ENCODE measurements at regions not wholly inside any gene's neighbourhood (a gene's known extent, or its start where the extent isn't known, plus 50 kb on each side); places are given as distances from the start of the nearest gene placed in this dataset.

DNA sequence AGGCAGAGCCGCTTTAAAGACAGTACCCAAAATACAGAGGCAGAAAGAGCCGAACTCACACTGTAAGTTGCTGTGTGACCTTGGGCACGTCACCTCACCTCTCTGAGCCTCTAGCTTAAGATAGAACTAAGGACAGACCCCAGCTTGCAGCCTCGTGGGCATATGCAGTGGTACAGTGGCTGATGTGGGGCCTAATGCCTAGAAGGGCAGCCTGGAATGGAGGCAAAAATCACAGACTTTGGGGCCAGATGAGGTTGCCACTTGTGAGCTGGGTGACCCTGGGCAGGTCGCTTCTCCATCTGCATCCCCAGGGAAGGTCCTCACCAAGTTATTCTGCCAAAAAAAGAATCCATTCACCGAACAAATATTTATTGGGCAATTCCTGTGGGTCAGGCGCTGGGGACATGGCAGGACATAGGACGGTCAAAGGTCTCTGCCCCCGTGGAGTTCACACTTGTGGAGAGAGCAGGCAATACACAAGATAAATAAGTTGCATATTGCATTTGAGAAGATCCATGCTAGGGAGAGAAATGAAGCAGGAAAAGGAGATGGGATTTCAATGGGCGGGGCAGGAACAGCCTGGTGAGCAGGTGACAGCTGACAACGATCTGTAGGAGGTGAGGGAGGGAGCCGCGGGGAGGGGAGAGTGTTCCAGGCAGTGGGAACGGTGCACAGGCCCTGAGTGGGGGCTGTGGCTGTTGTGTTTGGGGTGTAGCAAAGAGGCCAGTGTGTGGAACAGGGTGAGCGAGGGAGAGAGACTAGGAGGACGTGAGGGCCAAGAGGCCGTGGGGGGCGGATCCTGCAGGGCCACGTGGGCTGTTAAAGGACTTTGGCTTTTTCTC lies 115.2 kb downstream of the CEBPB start:
- TF ChIP-seq POLR2AphosphoS5 (IDR thresholded peaks at IDR 0.05) (peak in 2 of 3 donors; percentile 76 to 93), POLR2A (IDR thresholded peaks at IDR 0.05) (peak; percentile 28)
- TF ChIP-seq, protein P1, sequence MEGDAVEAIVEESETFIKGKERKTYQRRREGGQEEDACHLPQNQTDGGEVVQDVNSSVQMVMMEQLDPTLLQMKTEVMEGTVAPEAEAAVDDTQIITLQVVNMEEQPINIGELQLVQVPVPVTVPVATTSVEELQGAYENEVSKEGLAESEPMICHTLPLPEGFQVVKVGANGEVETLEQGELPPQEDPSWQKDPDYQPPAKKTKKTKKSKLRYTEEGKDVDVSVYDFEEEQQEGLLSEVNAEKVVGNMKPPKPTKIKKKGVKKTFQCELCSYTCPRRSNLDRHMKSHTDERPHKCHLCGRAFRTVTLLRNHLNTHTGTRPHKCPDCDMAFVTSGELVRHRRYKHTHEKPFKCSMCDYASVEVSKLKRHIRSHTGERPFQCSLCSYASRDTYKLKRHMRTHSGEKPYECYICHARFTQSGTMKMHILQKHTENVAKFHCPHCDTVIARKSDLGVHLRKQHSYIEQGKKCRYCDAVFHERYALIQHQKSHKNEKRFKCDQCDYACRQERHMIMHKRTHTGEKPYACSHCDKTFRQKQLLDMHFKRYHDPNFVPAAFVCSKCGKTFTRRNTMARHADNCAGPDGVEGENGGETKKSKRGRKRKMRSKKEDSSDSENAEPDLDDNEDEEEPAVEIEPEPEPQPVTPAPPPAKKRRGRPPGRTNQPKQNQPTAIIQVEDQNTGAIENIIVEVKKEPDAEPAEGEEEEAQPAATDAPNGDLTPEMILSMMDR (IDR thresholded peaks at IDR 0.05): peak in 2 of 3 donors; percentile 29 to 37
- no peaks in the 10 kb centered on the region for H3K9me3 ChIP-seq
- DNase-seq (ENCODE audit: low spot score in 2 of 2): no peak
- H3K4me3 ChIP-seq: peak overlapping the region in 1 of 3 donors; percentile 29
- intact Hi-C loops (cut with DNase I; ENCODE audit: low total_unique reads): loop anchor here (2.0 kb wide), 1 partner anchor 113 kb away; no protein-coding TSS in a partner anchor
- H3K4me1 ChIP-seq: peaks cover 20 to 40% of the 10 kb centered on the region in 2 donors
- peak overlapping the region; percentile 91 to 96 for H3K27ac ChIP-seq
- H3K27me3 ChIP-seq: no peaks in the 10 kb centered on the region
- H3K36me3 ChIP-seq: no peaks in the 10 kb centered on the region

DNA sequence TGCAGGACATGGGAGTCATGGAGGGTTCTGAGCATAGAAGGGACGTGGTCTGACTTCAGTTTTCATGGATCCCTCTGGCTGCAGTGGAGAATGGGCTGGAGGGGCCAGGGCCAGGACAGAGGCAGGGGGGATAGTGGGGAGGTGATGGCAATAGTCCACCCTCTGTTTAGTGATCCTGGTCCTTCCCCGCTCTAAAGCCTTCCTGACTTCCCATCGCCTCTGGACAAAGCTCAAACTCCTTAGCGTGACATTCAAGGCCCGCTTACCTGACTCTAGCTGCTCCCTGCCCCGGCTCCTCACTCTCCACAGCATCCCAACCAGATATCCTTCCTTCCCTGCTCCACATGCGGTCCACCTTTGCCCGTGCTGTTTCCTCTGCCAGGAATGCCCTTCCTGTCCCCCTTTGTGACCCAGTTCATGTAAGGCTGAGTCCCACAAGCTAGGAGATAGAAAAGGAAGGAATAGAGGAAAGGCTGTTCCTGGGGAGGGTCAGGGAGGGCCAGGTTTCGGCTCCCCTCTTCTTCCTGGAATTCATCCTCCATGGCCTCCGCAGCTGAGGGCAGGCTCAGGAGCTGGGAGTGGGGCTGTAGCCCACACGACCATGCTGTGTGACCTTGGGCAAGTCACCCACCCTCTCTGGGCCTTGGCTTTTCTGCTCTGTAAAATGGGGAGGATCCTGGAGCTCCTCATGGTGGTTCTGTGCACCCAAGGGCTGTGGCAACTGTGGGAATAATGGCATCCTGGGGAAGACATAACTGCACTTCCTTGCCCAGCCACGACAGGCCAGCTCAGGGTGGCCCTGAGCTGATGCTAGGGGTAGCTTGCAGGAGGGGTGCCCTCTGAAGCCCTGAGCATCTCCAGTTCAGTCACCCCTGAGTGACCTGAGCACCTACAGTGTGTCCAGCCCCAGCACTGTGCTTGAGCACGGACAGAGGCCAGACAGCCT lies 116.1 kb downstream of the CEBPB start:
- no peak for DNase-seq (ENCODE audit: low spot score in 2 of 2)
- TF ChIP-seq POLR2A (IDR thresholded peaks at IDR 0.05): no peak
- no peak for TF ChIP-seq POLR2AphosphoS5 (IDR thresholded peaks at IDR 0.05)
- TF ChIP-seq, protein P1 (IDR thresholded peaks at IDR 0.05): no peak
- H3K4me3 ChIP-seq: peak overlapping the region in 1 of 3 donors; percentile 21
- intact Hi-C loops (cut with DNase I; ENCODE audit: low total_unique reads): loop anchor here (2.0 kb wide), 1 partner anchor 114 kb away; no protein-coding TSS in a partner anchor
- H3K9me3 ChIP-seq: no peaks in the 10 kb centered on the region
- H3K27me3 ChIP-seq: no peaks in the 10 kb centered on the region
- H3K27ac ChIP-seq: peak overlapping the region; percentile 91 to 96
- H3K36me3 ChIP-seq: no peaks in the 10 kb centered on the region
- H3K4me1 ChIP-seq: peaks cover 20 to 43% of the 10 kb centered on the region in 2 donors

GRCh38 chr20:50308166-50308512 lies 117.5 kb downstream of the CEBPB start:
- TF ChIP-seq POLR2A (IDR thresholded peaks at IDR 0.05): no peak
- TF ChIP-seq, protein P1 (IDR thresholded peaks at IDR 0.05): no peak
- TF ChIP-seq POLR2AphosphoS5 (IDR thresholded peaks at IDR 0.05): no peak
- H3K27me3 ChIP-seq: no peaks in the 10 kb centered on the region
- no peaks in the 10 kb centered on the region for H3K36me3 ChIP-seq
- H3K4me1 ChIP-seq: peaks cover 26 to 51% of the 10 kb centered on the region in 2 donors
- intact Hi-C loops (cut with DNase I; ENCODE audit: low total_unique reads): no loop called here
- peak overlapping the region in 1 of 3 donors; percentile 41 for H3K4me3 ChIP-seq
- H3K9me3 ChIP-seq: no peaks in the 10 kb centered on the region
- DNase-seq (ENCODE audit: low spot score in 2 of 2): no peak
- peak overlapping the region; percentile 91 to 96 for H3K27ac ChIP-seq

- Histone ChIP-seq H3K9me3 (no peaks in the 10 kb centered on the region), H3K4me3 (peak overlapping the region in 1 of 3 donors; percentile 41), H3K4me1 (peaks cover 26 to 50% of the 10 kb centered on the region in 2 donors), H3K27ac (peak overlapping the region; percentile 91 to 96), H3K36me3 (no peaks in the 10 kb centered on the region), H3K27me3 (no peaks in the 10 kb centered on the region)
- peak; percentile 77 to 88 for DNase-seq (ENCODE audit: low spot score in 2 of 2)
- peak; percentile 70 to 96 (median 73) for TF ChIP-seq POLR2AphosphoS5 (IDR thresholded peaks at IDR 0.05)
- TF ChIP-seq, protein P1 (IDR thresholded peaks at IDR 0.05): no peak
- TF ChIP-seq POLR2A (IDR thresholded peaks at IDR 0.05): peak; percentile 20
- intact Hi-C loops (cut with DNase I; ENCODE audit: low total_unique reads): no loop called here
These were observed 118.1 kb downstream of the CEBPB start for GRCh38 chr20:50308513-50309279.

Data from breast epithelium (tissue), 4 donors.